ENCODE measurements at regions not wholly inside any gene's neighbourhood (a gene's known extent, or its start where the extent isn't known, plus 50 kb on each side); places are given as distances from the start of the nearest gene placed in this dataset.
"Not testable (repeated sequence)": the region's sequence is repeated elsewhere in the genome, so short reads cannot be mapped to it uniquely, and the experiment has no call there.

DNA sequence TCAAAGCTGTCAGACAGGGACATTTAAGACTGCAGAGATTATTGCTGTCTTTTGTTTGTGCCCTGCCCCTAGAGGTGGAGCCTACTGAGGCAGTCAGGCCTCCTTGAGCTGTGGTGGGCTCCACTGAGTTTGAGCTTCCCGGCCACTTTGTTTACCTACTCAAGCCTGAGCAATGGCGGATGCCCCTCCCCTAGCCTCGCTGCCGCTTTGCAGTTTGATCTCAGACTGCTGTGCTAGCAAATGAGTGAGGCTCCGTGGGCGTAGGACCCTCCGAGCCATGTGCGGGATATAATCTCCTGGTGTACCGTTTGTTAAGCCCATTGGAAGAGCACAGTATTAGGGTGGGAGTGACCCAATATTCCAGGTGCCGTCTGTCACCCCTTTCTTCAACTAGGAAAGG lies 1835.5 kb upstream of the PIK3C3 start:
- H3K27ac ChIP-seq (ENCODE audit: low read depth); H3K4me1 Mint-ChIP-seq; H4K20me1 ChIP-seq (replicated peaks; ENCODE audit: insufficient read depth); DNase-seq (ENCODE audit: low spot score); ATAC-seq; H3K4me3 ChIP-seq; H3K9me2 ChIP-seq (ENCODE audit: insufficient read depth); H3F3A ChIP-seq (replicated peaks; ENCODE audit: low read depth); H3K79me2 ChIP-seq (replicated peaks; ENCODE audit: insufficient read depth); H3K27me3 Mint-ChIP-seq (ENCODE audit: insufficient read depth, low read depth, poor library complexity); H3K4me3 Mint-ChIP-seq; H3K4me1 ChIP-seq (ENCODE audit: insufficient read depth); H3K27ac Mint-ChIP-seq; H3K27me3 ChIP-seq (ENCODE audit: insufficient read depth); H3K36me3 ChIP-seq (ENCODE audit: insufficient read depth); H2AFZ ChIP-seq; H3K4me2 ChIP-seq: not testable (repeated sequence)
- H3K36me3 Mint-ChIP-seq (ENCODE audit: low read depth) = peaks cover 33% of the 10 kb centered on the region
- H3K9me3 Mint-ChIP-seq = peaks cover 42% of the 10 kb centered on the region

GRCh38 chr18:40110455-40110854 lies 1844.6 kb upstream of the PIK3C3 start:
- Histone ChIP-seq H2AFZ (no peak overlapping the region), H3F3A (replicated peaks; ENCODE audit: low read depth) (no peaks in the 10 kb centered on the region), H3K9me2 (ENCODE audit: insufficient read depth) (0 out of 2 replicates have a peak, but pooled peaks cover 3% of the 10 kb centered on the region), H3K27ac (ENCODE audit: low read depth) (no peak overlapping the region), H3K4me3 (no peak overlapping the region), H3K4me2 (no peak overlapping the region), H3K79me2 (replicated peaks; ENCODE audit: insufficient read depth) (no peaks in the 10 kb centered on the region), H4K20me1 (replicated peaks; ENCODE audit: insufficient read depth) (no peaks in the 10 kb centered on the region), H3K27me3 (ENCODE audit: insufficient read depth) (no peaks in the 10 kb centered on the region), H3K36me3 (ENCODE audit: insufficient read depth) (no peaks in the 10 kb centered on the region), H3K4me1 (ENCODE audit: insufficient read depth) (no peaks in the 10 kb centered on the region)
- TF ChIP-seq, protein P1, sequence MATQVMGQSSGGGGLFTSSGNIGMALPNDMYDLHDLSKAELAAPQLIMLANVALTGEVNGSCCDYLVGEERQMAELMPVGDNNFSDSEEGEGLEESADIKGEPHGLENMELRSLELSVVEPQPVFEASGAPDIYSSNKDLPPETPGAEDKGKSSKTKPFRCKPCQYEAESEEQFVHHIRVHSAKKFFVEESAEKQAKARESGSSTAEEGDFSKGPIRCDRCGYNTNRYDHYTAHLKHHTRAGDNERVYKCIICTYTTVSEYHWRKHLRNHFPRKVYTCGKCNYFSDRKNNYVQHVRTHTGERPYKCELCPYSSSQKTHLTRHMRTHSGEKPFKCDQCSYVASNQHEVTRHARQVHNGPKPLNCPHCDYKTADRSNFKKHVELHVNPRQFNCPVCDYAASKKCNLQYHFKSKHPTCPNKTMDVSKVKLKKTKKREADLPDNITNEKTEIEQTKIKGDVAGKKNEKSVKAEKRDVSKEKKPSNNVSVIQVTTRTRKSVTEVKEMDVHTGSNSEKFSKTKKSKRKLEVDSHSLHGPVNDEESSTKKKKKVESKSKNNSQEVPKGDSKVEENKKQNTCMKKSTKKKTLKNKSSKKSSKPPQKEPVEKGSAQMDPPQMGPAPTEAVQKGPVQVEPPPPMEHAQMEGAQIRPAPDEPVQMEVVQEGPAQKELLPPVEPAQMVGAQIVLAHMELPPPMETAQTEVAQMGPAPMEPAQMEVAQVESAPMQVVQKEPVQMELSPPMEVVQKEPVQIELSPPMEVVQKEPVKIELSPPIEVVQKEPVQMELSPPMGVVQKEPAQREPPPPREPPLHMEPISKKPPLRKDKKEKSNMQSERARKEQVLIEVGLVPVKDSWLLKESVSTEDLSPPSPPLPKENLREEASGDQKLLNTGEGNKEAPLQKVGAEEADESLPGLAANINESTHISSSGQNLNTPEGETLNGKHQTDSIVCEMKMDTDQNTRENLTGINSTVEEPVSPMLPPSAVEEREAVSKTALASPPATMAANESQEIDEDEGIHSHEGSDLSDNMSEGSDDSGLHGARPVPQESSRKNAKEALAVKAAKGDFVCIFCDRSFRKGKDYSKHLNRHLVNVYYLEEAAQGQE (IDR thresholded peaks at IDR 0.05; ENCODE audit: unreplicated experiment) = no peak
- ATAC-seq (no peak), DNase-seq (ENCODE audit: low spot score) (no peak)
- Mint-ChIP-seq H3K9me3 (peaks cover 3% of the 10 kb centered on the region; the same call in 2 of the 3 replicates), H3K27me3 (ENCODE audit: insufficient read depth, low read depth, poor library complexity) (no peaks in the 10 kb centered on the region), H3K36me3 (ENCODE audit: low read depth) (no peaks in the 10 kb centered on the region), H3K27ac (no peak overlapping the region), H3K4me1 (no peaks in the 10 kb centered on the region), H3K4me3 (no peak overlapping the region)

DNA sequence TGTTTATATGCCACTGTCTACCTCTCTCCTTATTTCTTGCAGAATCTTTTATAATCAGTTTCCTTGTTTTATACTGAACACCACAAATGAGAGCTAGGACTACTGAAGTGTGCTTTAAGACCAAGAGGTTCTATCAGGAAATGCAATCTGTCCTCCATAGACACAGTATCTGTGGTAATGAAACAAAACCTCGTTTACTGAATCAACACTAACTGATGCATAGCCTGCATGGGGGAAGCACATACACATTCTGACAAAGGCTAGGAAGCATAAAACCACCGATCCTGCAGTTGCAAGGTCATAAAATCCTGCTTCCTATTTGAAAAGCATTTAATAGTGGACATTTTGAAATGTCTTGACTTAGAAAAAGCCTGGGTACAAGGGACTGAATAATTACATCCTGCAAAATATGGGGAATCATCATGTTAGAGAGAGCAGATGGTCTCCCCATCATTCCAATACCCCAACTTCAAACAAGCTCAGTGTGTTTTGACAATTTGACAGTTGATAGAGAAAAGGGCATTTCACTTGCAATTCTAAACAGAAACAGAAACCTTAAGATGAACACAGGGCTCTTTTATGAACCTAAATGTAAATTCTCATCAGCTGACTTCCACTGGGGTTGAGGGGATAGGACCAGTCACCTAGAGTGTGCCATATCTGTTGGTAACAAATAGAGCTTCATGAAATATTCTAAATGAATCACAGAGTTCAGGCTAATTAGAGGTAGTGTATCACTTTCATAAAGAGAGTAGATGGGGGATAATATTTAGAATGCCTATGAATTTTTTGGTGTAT lies 1845.6 kb upstream of the PIK3C3 start:
- H3K36me3 ChIP-seq (ENCODE audit: insufficient read depth) = no peaks in the 10 kb centered on the region
- no peaks in the 10 kb centered on the region for H3K79me2 ChIP-seq (replicated peaks; ENCODE audit: insufficient read depth)
- 0 out of 2 replicates have a peak, but pooled peaks cover 3% of the 10 kb centered on the region for H3K9me2 ChIP-seq (ENCODE audit: insufficient read depth)
- no peaks in the 10 kb centered on the region for H3K27me3 ChIP-seq (ENCODE audit: insufficient read depth)
- no peaks in the 10 kb centered on the region for H3K9me3 Mint-ChIP-seq
- no peak overlapping the region for H2AFZ ChIP-seq
- H3F3A ChIP-seq (replicated peaks; ENCODE audit: low read depth) = no peaks in the 10 kb centered on the region
- no peaks in the 10 kb centered on the region for H3K4me1 Mint-ChIP-seq
- no peaks in the 10 kb centered on the region for H3K4me1 ChIP-seq (ENCODE audit: insufficient read depth)
- H3K4me3 Mint-ChIP-seq = no peak overlapping the region
- H3K27me3 Mint-ChIP-seq (ENCODE audit: insufficient read depth, low read depth, poor library complexity) = no peaks in the 10 kb centered on the region
- no peak overlapping the region for H3K27ac Mint-ChIP-seq
- DNase-seq (ENCODE audit: low spot score) = no peak
- H4K20me1 ChIP-seq (replicated peaks; ENCODE audit: insufficient read depth) = no peaks in the 10 kb centered on the region
- H3K4me3 ChIP-seq = no peak overlapping the region
- H3K36me3 Mint-ChIP-seq (ENCODE audit: low read depth) = no peaks in the 10 kb centered on the region
- no peak overlapping the region for H3K4me2 ChIP-seq
- ATAC-seq = no peak
- TF ChIP-seq NANOG (IDR thresholded peaks at IDR 0.05; ENCODE audit: borderline replicate concordance) (no peak), ZNF331 (CRISPR knock-in tag; IDR thresholded peaks at IDR 0.05; ENCODE audit: low read depth) (no peak), CREB1 (CRISPR knock-in tag; IDR thresholded peaks at IDR 0.05; ENCODE audit: low read depth) (no peak)
- H3K27ac ChIP-seq (ENCODE audit: low read depth) = no peak overlapping the region

Measured in GM23338 (cell line).